ENCODE measurements at regions not wholly inside any gene's neighbourhood (a gene's known extent, or its start where the extent isn't known, plus 50 kb on each side); places are given as distances from the start of the nearest gene placed in this dataset.

GRCh38 chr12:38139456-38139855 lies 177.1 kb upstream of the ALG10B start:
- DNase-seq, result no peak
- Histone ChIP-seq H4K20me1 (ENCODE audit: insufficient read depth) (no peaks in the 10 kb centered on the region), H3K9ac (no peak overlapping the region), H2AFZ (no peak overlapping the region), H3K9me3 (ENCODE audit: low read depth) (no peaks in the 10 kb centered on the region), H3F3A (ENCODE audit: insufficient read depth) (no peaks in the 10 kb centered on the region), H3K9me2 (ENCODE audit: insufficient read depth) (no peaks in the 10 kb centered on the region), H3K27me3 (replicated peaks; ENCODE audit: insufficient read depth) (peaks cover 4% of the 10 kb centered on the region; the same call in 1 of the 2 replicates), H3K4me3 (no peak overlapping the region), H3K36me3 (ENCODE audit: low read depth) (no peaks in the 10 kb centered on the region), H3K27ac (no peak overlapping the region), H3K4me2 (ENCODE audit: unreplicated experiment) (no peak overlapping the region), H3K4me1 (ENCODE audit: insufficient read depth) (no peaks in the 10 kb centered on the region), H3K79me2 (ENCODE audit: insufficient read depth) (no peaks in the 10 kb centered on the region)
- TF ChIP-seq EZH2 (IDR thresholded peaks at IDR 0.05; ENCODE audit: insufficient read depth, poor library complexity, severe bottlenecking), result no peak
- TF ChIP-seq EZH2phosphoT487 (IDR thresholded peaks at IDR 0.05; ENCODE audit: insufficient read depth, low read depth), result no peak
- WGBS, 2 experiments (ENCODE audit: low coverage in 1 of 2, low lambda C conversion rate in 2 of 2, missing lambda C conversion rate in 2 of 2), result 57 to 60% methylated on average over 13 of the region's 13 CpGs
- in situ Hi-C loops (cut with MboI), result loop anchor here (10.0 to 25.0 kb wide), 2 partner anchors 165 to 973 kb away; no protein-coding TSS in a partner anchor

GRCh38 chr12:38141239-38141638 lies 175.3 kb upstream of the ALG10B start:
- H3F3A ChIP-seq (ENCODE audit: insufficient read depth), result no peaks in the 10 kb centered on the region
- in situ Hi-C loops (cut with MboI), result loop anchor here (25.0 kb wide), 1 partner anchor 971 kb away; no protein-coding TSS in a partner anchor

GRCh38 chr12:38141861-38142260 lies 174.7 kb upstream of the ALG10B start:
- H3F3A ChIP-seq (ENCODE audit: insufficient read depth), result no peaks in the 10 kb centered on the region
- no peaks in the 10 kb centered on the region for H3K9me2 ChIP-seq (ENCODE audit: insufficient read depth)
- no peaks in the 10 kb centered on the region for H3K79me2 ChIP-seq (ENCODE audit: insufficient read depth)
- H3K4me1 ChIP-seq (ENCODE audit: insufficient read depth), result no peaks in the 10 kb centered on the region
- H4K20me1 ChIP-seq (ENCODE audit: insufficient read depth), result no peaks in the 10 kb centered on the region
- DNase-seq, result no peak
- no peaks in the 10 kb centered on the region for H3K36me3 ChIP-seq (ENCODE audit: low read depth)
- H3K4me3 ChIP-seq, result no peak overlapping the region
- no peaks in the 10 kb centered on the region for H3K9me3 ChIP-seq (ENCODE audit: low read depth)
- no peak overlapping the region for H3K9ac ChIP-seq
- 40 to 44% methylated on average over 9 of the region's 9 CpGs for WGBS, 2 experiments (ENCODE audit: low coverage in 1 of 2, low lambda C conversion rate in 2 of 2, missing lambda C conversion rate in 2 of 2)
- peaks cover 4% of the 10 kb centered on the region; the same call in 1 of the 2 replicates for H3K27me3 ChIP-seq (replicated peaks; ENCODE audit: insufficient read depth)
- in situ Hi-C loops (cut with MboI), result loop anchor here (25.0 kb wide), 1 partner anchor 970 kb away; no protein-coding TSS in a partner anchor
- H3K4me2 ChIP-seq (ENCODE audit: unreplicated experiment), result no peak overlapping the region
- no peak overlapping the region for H3K27ac ChIP-seq
- no peak overlapping the region for H2AFZ ChIP-seq
- no peak for TF ChIP-seq EZH2phosphoT487 (IDR thresholded peaks at IDR 0.05; ENCODE audit: insufficient read depth, low read depth)

More at GRCh38 chr12:38141239-38141638, 175.3 kb upstream of the ALG10B start:
- Histone ChIP-seq H3K9me2 (ENCODE audit: insufficient read depth) (no peaks in the 10 kb centered on the region), H3K4me3 (no peak overlapping the region), H3K4me2 (ENCODE audit: unreplicated experiment) (no peak overlapping the region), H3K27me3 (replicated peaks; ENCODE audit: insufficient read depth) (peaks cover 4% of the 10 kb centered on the region; the same call in 1 of the 2 replicates), H2AFZ (no peak overlapping the region), H3K9ac (no peak overlapping the region), H3K79me2 (ENCODE audit: insufficient read depth) (no peaks in the 10 kb centered on the region), H3K4me1 (ENCODE audit: insufficient read depth) (no peaks in the 10 kb centered on the region), H3K9me3 (ENCODE audit: low read depth) (no peaks in the 10 kb centered on the region), H4K20me1 (ENCODE audit: insufficient read depth) (no peaks in the 10 kb centered on the region), H3K27ac (no peak overlapping the region), H3K36me3 (ENCODE audit: low read depth) (no peaks in the 10 kb centered on the region)
- DNase-seq, result no peak
- no peak for TF ChIP-seq EZH2phosphoT487 (IDR thresholded peaks at IDR 0.05; ENCODE audit: insufficient read depth, low read depth)
- no peak for TF ChIP-seq EZH2 (IDR thresholded peaks at IDR 0.05; ENCODE audit: insufficient read depth, poor library complexity, severe bottlenecking)
- WGBS, 2 experiments (ENCODE audit: low coverage in 1 of 2, low lambda C conversion rate in 2 of 2, missing lambda C conversion rate in 2 of 2), result 56 to 60% methylated on average over 8 of the region's 8 CpGs

- H3K9ac ChIP-seq, result no peak overlapping the region
- 44 to 56% methylated on average over 5 of the region's 5 CpGs for WGBS, 2 experiments (ENCODE audit: low coverage in 1 of 2, low lambda C conversion rate in 2 of 2, missing lambda C conversion rate in 2 of 2)
These were observed 173.6 kb upstream of the ALG10B start for GRCh38 chr12:38142974-38143373.

More at GRCh38 chr12:38142974-38143373, 173.6 kb upstream of the ALG10B start:
- Histone ChIP-seq H3K36me3 (ENCODE audit: low read depth) (no peaks in the 10 kb centered on the region), H3K27me3 (replicated peaks; ENCODE audit: insufficient read depth) (no peaks in the 10 kb centered on the region), H3K4me2 (ENCODE audit: unreplicated experiment) (no peak overlapping the region), H3K9me2 (ENCODE audit: insufficient read depth) (no peaks in the 10 kb centered on the region), H3K4me3 (no peak overlapping the region), H4K20me1 (ENCODE audit: insufficient read depth) (no peaks in the 10 kb centered on the region), H3K4me1 (ENCODE audit: insufficient read depth) (no peaks in the 10 kb centered on the region), H3K27ac (no peak overlapping the region), H3K9me3 (ENCODE audit: low read depth) (no peaks in the 10 kb centered on the region), H3F3A (ENCODE audit: insufficient read depth) (no peaks in the 10 kb centered on the region), H3K79me2 (ENCODE audit: insufficient read depth) (no peaks in the 10 kb centered on the region), H2AFZ (no peak overlapping the region)
- in situ Hi-C loops (cut with MboI), result loop anchor here (25.0 kb wide), 1 partner anchor 969 kb away; no protein-coding TSS in a partner anchor
- no peak for TF ChIP-seq EZH2 (IDR thresholded peaks at IDR 0.05; ENCODE audit: insufficient read depth, poor library complexity, severe bottlenecking)
- TF ChIP-seq EZH2phosphoT487 (IDR thresholded peaks at IDR 0.05; ENCODE audit: insufficient read depth, low read depth), result no peak
- no peak for DNase-seq

All from GM23248 (cell line).